ENCODE measurements at regions not wholly inside any gene's neighbourhood (a gene's known extent, or its start where the extent isn't known, plus 50 kb on each side); places are given as distances from the start of the nearest gene placed in this dataset.

DNA sequence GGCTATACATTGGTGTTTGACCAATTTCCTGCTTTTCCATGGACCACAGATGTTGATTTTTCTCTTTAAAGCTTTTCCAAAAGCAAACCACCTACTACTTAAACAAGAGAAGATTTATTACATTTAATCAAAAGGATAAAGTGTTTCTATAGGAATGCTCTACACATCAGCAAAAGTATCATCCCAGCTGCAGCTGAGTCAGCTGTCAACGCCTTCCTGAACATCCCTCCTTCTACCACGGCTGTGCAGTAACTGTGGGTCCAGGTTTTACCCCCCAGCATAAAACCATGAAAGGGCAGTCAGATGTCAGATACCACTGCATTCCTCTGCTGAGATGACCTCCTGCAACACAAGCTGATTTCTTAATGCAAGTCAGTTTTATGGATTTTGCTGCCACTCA, 524.5 kb upstream of the MEX3C start:
- Histone ChIP-seq H3T11ph (ENCODE audit: low read length) (no peak overlapping the region), H2BK20ac (ENCODE audit: low read depth, low read length, poor library complexity, severe bottlenecking) (no peak overlapping the region), H4K91ac (ENCODE audit: insufficient read length, low read depth, low read length) (no peak overlapping the region), H3K4me1 (ENCODE audit: insufficient read depth, low read length) (no peaks in the 10 kb centered on the region), H4K20me1 (ENCODE audit: control insufficient read depth, insufficient read depth, insufficient read length) (no peaks in the 10 kb centered on the region), H4K5ac (ENCODE audit: insufficient read length, low read depth, low read length) (no peak overlapping the region), H3K18ac (ENCODE audit: insufficient read length, low read depth, low read length) (no peak overlapping the region), H2BK120ac (ENCODE audit: low read depth, low read length, poor library complexity, severe bottlenecking) (no peak overlapping the region), H3K4me2 (ENCODE audit: insufficient read depth, insufficient read length, low read length) (no peak overlapping the region), H2BK12ac (ENCODE audit: insufficient read length, low read depth, low read length) (no peak overlapping the region), H2BK15ac (ENCODE audit: low read depth, low read length) (no peak overlapping the region), H3K56ac (ENCODE audit: insufficient read length, low read depth, low read length) (no peak overlapping the region), H4K8ac (replicated peaks; ENCODE audit: insufficient read length, low read depth, low read length) (no peak overlapping the region), H3K9ac (ENCODE audit: extremely low read depth, insufficient read length, low read length) (no peak overlapping the region), H3K23ac (ENCODE audit: insufficient read length, low read depth, low read length) (no peak overlapping the region), H3K14ac (ENCODE audit: insufficient read depth, low read length) (no peak overlapping the region), H2AFZ (ENCODE audit: low read length) (no peak overlapping the region), H3K4ac (ENCODE audit: low read depth, low read length) (no peak overlapping the region), H2AK5ac (ENCODE audit: insufficient read length, low read length) (no peak overlapping the region), H3K9me3 (ENCODE audit: control insufficient read depth, low read depth, low read length) (no peaks in the 10 kb centered on the region), H3K79me2 (ENCODE audit: insufficient read depth, low read length) (no peaks in the 10 kb centered on the region), H3K27me3 (ENCODE audit: insufficient read depth, low read length) (no peaks in the 10 kb centered on the region), H2BK5ac (ENCODE audit: insufficient read length, low read length) (no peak overlapping the region), H3K23me2 (ENCODE audit: insufficient read length, low read depth, low read length, poor library complexity, severe bottlenecking) (no peaks in the 10 kb centered on the region), H3K79me1 (ENCODE audit: insufficient read depth, low read depth, low read length, poor library complexity, severe bottlenecking) (no peaks in the 10 kb centered on the region), H3K27ac (ENCODE audit: insufficient read length, low read depth, low read length) (no peak overlapping the region)
- no peak overlapping the region for H3K4me3 Mint-ChIP-seq
- H3K27me3 Mint-ChIP-seq (ENCODE audit: low read depth) = no peaks in the 10 kb centered on the region; the same call in 1 of the 2 replicates
- no peak for DNase-seq
- WGBS (ENCODE audit: extremely low coverage, insufficient read length, low lambda C conversion rate) = no CpG with 5 or more reads among the region's 2 CpGs
- H3K4me1 Mint-ChIP-seq = peaks cover 6 to 7% of the 10 kb centered on the region in 2 experiments
- H3K9me3 Mint-ChIP-seq = peaks cover 0 to 3% of the 10 kb centered on the region in 2 experiments; a peak in 3 of 5 replicates
- H3K36me3 Mint-ChIP-seq (ENCODE audit: insufficient read depth in 1 of 3, low read depth in 3 of 3) = peaks cover 0 to 4% (median 0%) of the 10 kb centered on the region in 3 experiments; a peak in 2 of 7 replicates
- no peak overlapping the region for H3K27ac Mint-ChIP-seq
- TF ChIP-seq, protein P1, sequence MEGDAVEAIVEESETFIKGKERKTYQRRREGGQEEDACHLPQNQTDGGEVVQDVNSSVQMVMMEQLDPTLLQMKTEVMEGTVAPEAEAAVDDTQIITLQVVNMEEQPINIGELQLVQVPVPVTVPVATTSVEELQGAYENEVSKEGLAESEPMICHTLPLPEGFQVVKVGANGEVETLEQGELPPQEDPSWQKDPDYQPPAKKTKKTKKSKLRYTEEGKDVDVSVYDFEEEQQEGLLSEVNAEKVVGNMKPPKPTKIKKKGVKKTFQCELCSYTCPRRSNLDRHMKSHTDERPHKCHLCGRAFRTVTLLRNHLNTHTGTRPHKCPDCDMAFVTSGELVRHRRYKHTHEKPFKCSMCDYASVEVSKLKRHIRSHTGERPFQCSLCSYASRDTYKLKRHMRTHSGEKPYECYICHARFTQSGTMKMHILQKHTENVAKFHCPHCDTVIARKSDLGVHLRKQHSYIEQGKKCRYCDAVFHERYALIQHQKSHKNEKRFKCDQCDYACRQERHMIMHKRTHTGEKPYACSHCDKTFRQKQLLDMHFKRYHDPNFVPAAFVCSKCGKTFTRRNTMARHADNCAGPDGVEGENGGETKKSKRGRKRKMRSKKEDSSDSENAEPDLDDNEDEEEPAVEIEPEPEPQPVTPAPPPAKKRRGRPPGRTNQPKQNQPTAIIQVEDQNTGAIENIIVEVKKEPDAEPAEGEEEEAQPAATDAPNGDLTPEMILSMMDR (conservative IDR thresholded peaks at IDR 0.05) = no peak
